ENCODE measurements at regions not wholly inside any gene's neighbourhood (a gene's known extent, or its start where the extent isn't known, plus 50 kb on each side); places are given as distances from the start of the nearest gene placed in this dataset.

GRCh38 chr12:74732164-74732784, 194.6 kb downstream of the ATXN7L3B start:
- TF ChIP-seq TCF7 (IDR thresholded peaks at IDR 0.05; ENCODE audit: low read depth) (no peak), SP1 (IDR thresholded peaks at IDR 0.05) (no peak), SP1 (CRISPR knock-in tag; IDR thresholded peaks at IDR 0.05) (no peak), U2AF1 (optimal IDR thresholded peaks at IDR 0.05; ENCODE audit: low read depth, low read length) (no peak), CTCF (CRISPR knock-in tag; IDR thresholded peaks at IDR 0.05) (no peak)

All from HepG2 (cell line).